Suprapubic skin (tissue), 4 donors: ENCODE measurements at regions not wholly inside any gene's neighbourhood (a gene's known extent, or its start where the extent isn't known, plus 50 kb on each side); places are given as distances from the start of the nearest gene placed in this dataset.
A peak's percentile ranks its signal among the peaks of the same experiment; 100 is the strongest.

Source experiments
- DNase-seq, 2 donors: peaks; one replicate each; pipeline ENCODE4 v3.0.0-alpha.2; 2019; ENCODE audit warnings: low spot score in 2 of 2
- H3K27ac ChIP-seq: fragments of 200-600 bp; sonication (generic); one replicate; pipeline ENCODE4 v1.5.1; 2019
- H3K27me3 ChIP-seq: fragments of 200-600 bp; sonication (generic); one replicate; pipeline ENCODE4 v1.5.1; 2019
- H3K36me3 ChIP-seq: fragments of 200-600 bp; sonication (generic); one replicate; pipeline ENCODE4 v1.5.1; 2019
- H3K4me1 ChIP-seq: fragments of 200-600 bp; sonication (generic); one replicate; pipeline ENCODE4 v1.5.1; 2019
- H3K4me3 ChIP-seq: fragments of 200-600 bp; sonication (generic); one replicate; pipeline ENCODE4 v1.5.1; 2019; ENCODE audit warnings: mild to moderate bottlenecking
- H3K9me3 ChIP-seq: fragments of 200-600 bp; sonication (generic); one replicate; pipeline ENCODE4 v1.5.1; 2019
- CTCF ChIP-seq, 2 donors: fragments of 200-600 bp in 1 of 2; fragments of 450-650 bp in 1 of 2; sonication (generic) in 1 of 2; IDR thresholded peaks; one replicate each; pipeline ENCODE4 v1.5.1; 2016 to 2019; ENCODE audit warnings: antibody characterized with exemption in 2 of 2, mild to moderate bottlenecking in 1 of 2, moderate library complexity in 1 of 2
- EP300 ChIP-seq: sonication (generic); formaldehyde crosslinking; IDR thresholded peaks from one replicate; pipeline ENCODE4 v1.6.1; 2017; ENCODE audit warnings: antibody characterized with exemption
- POLR2A ChIP-seq, 2 donors: fragments of 450-650 bp; IDR thresholded peaks; one replicate each; pipeline ENCODE4 v1.6.1; 2017; ENCODE audit warnings: antibody characterized with exemption in 2 of 2, mild to moderate bottlenecking in 2 of 2, moderate library complexity in 2 of 2
- POLR2AphosphoS5 ChIP-seq, 3 donors: sonication (generic); formaldehyde crosslinking; IDR thresholded peaks; one replicate each; pipeline ENCODE4 v1.6.1; 2017; ENCODE audit warnings: antibody characterized with exemption in 3 of 3
- WGBS: methylation state at CpG from one replicate; pipeline ENCODE4 v1.1.5; 2018; 5-methylcytosine and 5-hydroxymethylcytosine counted together

DNA sequence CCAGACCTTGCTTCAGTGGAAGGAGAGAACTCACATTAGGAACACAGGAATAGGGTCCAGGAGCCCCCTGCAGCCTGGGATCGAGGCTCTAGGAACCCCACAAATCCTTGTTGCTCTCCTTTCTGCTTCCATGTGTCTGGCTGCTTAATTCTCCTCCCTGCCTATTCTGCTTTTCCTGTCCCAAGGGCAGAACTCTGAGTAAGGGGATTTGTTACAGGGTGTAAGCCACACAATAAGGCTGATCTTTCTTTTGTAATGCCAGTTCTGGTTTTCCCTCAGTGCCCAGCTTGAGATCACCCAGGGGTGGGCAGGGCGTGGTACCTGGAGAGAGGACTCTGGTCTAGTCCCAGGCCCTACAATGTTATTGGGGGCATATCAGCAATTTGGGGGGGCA lies 119.6 kb upstream of the MGAT5 start:
- Histone ChIP-seq H3K9me3 (no peaks in the 10 kb centered on the region), H3K36me3 (no peaks in the 10 kb centered on the region), H3K27ac (no peak overlapping the region), H3K4me1 (peaks cover 31% of the 10 kb centered on the region), H3K27me3 (no peaks in the 10 kb centered on the region), H3K4me3 (no peak overlapping the region)
- TF ChIP-seq POLR2AphosphoS5 (IDR thresholded peaks at IDR 0.05) (no peak), CTCF (IDR thresholded peaks at IDR 0.05) (no peak), EP300 (no peak), POLR2A (IDR thresholded peaks at IDR 0.05) (no peak)
- 88% methylated on average over 2 of the region's 2 CpGs for WGBS
- no peak for DNase-seq

GRCh38 chr2:134134827-134135226 lies 119.0 kb upstream of the MGAT5 start:
- DNase-seq, result no peak
- Histone ChIP-seq H3K27me3 (no peaks in the 10 kb centered on the region), H3K27ac (no peak overlapping the region), H3K4me3 (no peak overlapping the region), H3K36me3 (no peaks in the 10 kb centered on the region), H3K9me3 (no peaks in the 10 kb centered on the region), H3K4me1 (peaks cover 36% of the 10 kb centered on the region)
- 90% methylated on average over 3 of the region's 3 CpGs for WGBS
- TF ChIP-seq CTCF (IDR thresholded peaks at IDR 0.05), result no peak
- no peak for TF ChIP-seq POLR2AphosphoS5 (IDR thresholded peaks at IDR 0.05)
- no peak for TF ChIP-seq EP300
- TF ChIP-seq POLR2A (IDR thresholded peaks at IDR 0.05), result no peak

GRCh38 chr2:134135793-134136192 lies 118.1 kb upstream of the MGAT5 start:
- H3K9me3 ChIP-seq, result no peaks in the 10 kb centered on the region
- no peaks in the 10 kb centered on the region for H3K27me3 ChIP-seq
- no peak for TF ChIP-seq EP300
- TF ChIP-seq POLR2A (IDR thresholded peaks at IDR 0.05), result no peak
- no peak for TF ChIP-seq POLR2AphosphoS5 (IDR thresholded peaks at IDR 0.05)
- TF ChIP-seq CTCF (IDR thresholded peaks at IDR 0.05), result no peak
- DNase-seq, result no peak
- no peaks in the 10 kb centered on the region for H3K36me3 ChIP-seq
- H3K4me1 ChIP-seq, result peaks cover 40% of the 10 kb centered on the region
- H3K4me3 ChIP-seq, result no peak overlapping the region
- 41% methylated on average over 2 of the region's 2 CpGs for WGBS
- no peak overlapping the region for H3K27ac ChIP-seq

DNA sequence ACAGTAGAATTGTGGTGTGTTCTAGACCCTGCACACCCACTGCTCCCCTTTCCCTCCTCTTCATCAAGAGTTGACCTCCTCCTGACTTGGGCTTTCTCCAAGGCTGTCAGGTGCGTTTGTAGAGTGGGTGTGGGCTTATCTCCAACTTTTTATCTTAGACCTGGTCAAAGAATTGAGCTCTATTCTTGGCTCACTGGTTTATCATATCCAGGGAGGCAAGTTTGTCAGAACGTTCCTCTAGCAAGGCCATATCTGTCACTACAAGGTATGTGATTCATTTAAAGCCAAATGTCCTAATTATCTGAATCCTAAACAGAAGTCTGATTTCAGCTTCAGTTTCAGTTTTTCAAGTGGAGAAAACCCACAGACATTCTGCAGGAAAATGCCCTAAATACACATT lies 117.1 kb upstream of the MGAT5 start:
- no peaks in the 10 kb centered on the region for H3K27me3 ChIP-seq
- no peak for DNase-seq
- H3K36me3 ChIP-seq, result no peaks in the 10 kb centered on the region
- H3K4me1 ChIP-seq, result peaks cover 42% of the 10 kb centered on the region
- WGBS, result 7% methylated on average over 2 of the region's 2 CpGs
- TF ChIP-seq EP300 (no peak), POLR2AphosphoS5 (IDR thresholded peaks at IDR 0.05) (no peak), POLR2A (IDR thresholded peaks at IDR 0.05) (no peak), CTCF (IDR thresholded peaks at IDR 0.05) (no peak)
- H3K27ac ChIP-seq, result peak overlapping the region; percentile 18
- H3K9me3 ChIP-seq, result no peaks in the 10 kb centered on the region
- H3K4me3 ChIP-seq, result peak overlapping the region; percentile 23

GRCh38 chr2:134137182-134137611 lies 116.7 kb upstream of the MGAT5 start:
- Histone ChIP-seq H3K36me3 (no peaks in the 10 kb centered on the region), H3K9me3 (no peaks in the 10 kb centered on the region), H3K27ac (peak overlapping the region; percentile 18), H3K27me3 (no peaks in the 10 kb centered on the region), H3K4me3 (peak overlapping the region; percentile 23), H3K4me1 (peaks cover 41% of the 10 kb centered on the region)
- TF ChIP-seq EP300, result no peak
- TF ChIP-seq POLR2AphosphoS5 (IDR thresholded peaks at IDR 0.05), result no peak
- no peak for TF ChIP-seq CTCF (IDR thresholded peaks at IDR 0.05)
- no peak for TF ChIP-seq POLR2A (IDR thresholded peaks at IDR 0.05)
- WGBS, result 10% methylated on average over 5 of the region's 5 CpGs
- no peak for DNase-seq
